ENCODE measurements at regions not wholly inside any gene's neighbourhood (a gene's known extent, or its start where the extent isn't known, plus 50 kb on each side); places are given as distances from the start of the nearest gene placed in this dataset.

- no peak overlapping the region for H3K4me2 ChIP-seq (ENCODE audit: insufficient read depth, low read length)
- CTCF ChIA-PET: no interaction called here
- H3K36me3 ChIP-seq (ENCODE audit: control insufficient read depth in 2 of 2, extremely low read depth in 1 of 2, insufficient read depth in 2 of 2, low read length in 2 of 2): no peaks in the 10 kb centered on the region
- dilution Hi-C loops (cut with MboI; ENCODE audit: extremely low pct_ligation_motif_present, low sequenced_read_pairs) (no loop called here), intact Hi-C loops (cut with micrococcal nuclease) (no loop called here)
- no peaks in the 10 kb centered on the region for H3K79me2 ChIP-seq (ENCODE audit: control insufficient read depth, insufficient read depth, low read length)
- no peaks in the 10 kb centered on the region for H3K27me3 ChIP-seq (ENCODE audit: control insufficient read depth in 2 of 2, insufficient read depth in 2 of 2, low read length in 2 of 2)
- H3K9ac ChIP-seq (replicated peaks; ENCODE audit: extremely low read depth, insufficient read depth, low read length): no peak overlapping the region
- no peak for TF ChIP-seq GATA2 (IDR thresholded peaks at IDR 0.05; ENCODE audit: insufficient read depth, insufficient read length, low read depth, low read length)
- no peak for TF ChIP-seq FOS (IDR thresholded peaks at IDR 0.05; ENCODE audit: borderline replicate concordance, insufficient read depth, low read length)
- TF ChIP-seq JUN (IDR thresholded peaks at IDR 0.05; ENCODE audit: borderline replicate concordance, insufficient read depth, insufficient read length, low read depth): no peak
- TF ChIP-seq CTCF (IDR thresholded peaks at IDR 0.05; ENCODE audit: extremely low read depth in 1 of 2, insufficient read depth in 1 of 2, low read depth in 1 of 2, low read length in 2 of 2): no peak
- no peak for TF ChIP-seq MAX (IDR thresholded peaks at IDR 0.05; ENCODE audit: insufficient read depth, insufficient read length)
- no peak for TF ChIP-seq POLR2AphosphoS5 (IDR thresholded peaks at IDR 0.05; ENCODE audit: insufficient read depth, low read depth, low read length)
- TF ChIP-seq POLR2A (IDR thresholded peaks at IDR 0.05; ENCODE audit: low read depth, low read length): no peak
- no peak for TF ChIP-seq EZH2 (IDR thresholded peaks at IDR 0.05; ENCODE audit: borderline replicate concordance, low read depth, low read length, severe bottlenecking)
- no peak for TF ChIP-seq MYC (IDR thresholded peaks at IDR 0.05; ENCODE audit: low read depth, low read length)
- POLR2A ChIA-PET: no interaction called here
- no peak for FAIRE-seq
- no peaks in the 10 kb centered on the region for H3K4me1 ChIP-seq (ENCODE audit: control insufficient read depth, extremely low read depth, insufficient read depth, low read length)
- H3K27ac ChIP-seq (ENCODE audit: insufficient read depth, low read depth, low read length): no peak overlapping the region
- DNase-seq (ENCODE audit: low read depth, low spot score): no peak
- H4K20me1 ChIP-seq (replicated peaks; ENCODE audit: control insufficient read depth, extremely low read depth, insufficient read depth, low read length): no peaks in the 10 kb centered on the region
- no TSS peak for BruUV-seq (replicated peaks)
- H3K9me1 ChIP-seq (replicated peaks; ENCODE audit: control insufficient read depth, extremely low read depth, insufficient read depth, low read length): no peaks in the 10 kb centered on the region
- H2AFZ ChIP-seq (ENCODE audit: low read depth, low read length): no peak overlapping the region
- no peaks in the 10 kb centered on the region for H3K9me3 ChIP-seq (replicated peaks; ENCODE audit: control insufficient read depth, insufficient read depth, low read length)
- no peak overlapping the region for H3K4me3 ChIP-seq (replicated peaks in 1 of 3; ENCODE audit: insufficient read depth in 1 of 3, low read depth in 1 of 3, low read length in 3 of 3)
Measured at GRCh38 chr13:62932256-62932883, 1516.7 kb upstream of the PCDH20 start.

All from endothelial cell of umbilical vein (primary cell).